Neuron (in vitro differentiated cells): ENCODE measurements at regions not wholly inside any gene's neighbourhood (a gene's known extent, or its start where the extent isn't known, plus 50 kb on each side); places are given as distances from the start of the nearest gene placed in this dataset.
"Not testable (repeated sequence)": the region's sequence is repeated elsewhere in the genome, so short reads cannot be mapped to it uniquely, and the experiment has no call there.

Experiments used
- H2AFZ ChIP-seq: one replicate; pipeline ENCODE4 v1.6.1; 2013; ENCODE audit warnings: low read depth, mild to moderate bottlenecking, inconsistent platforms, low read length, moderate library complexity
- H3K27me3 ChIP-seq: one replicate; pipeline ENCODE4 v1.6.1; 2013; ENCODE audit warnings: low read length; ENCODE audit not compliant: insufficient read depth
- H3K36me3 ChIP-seq: one replicate; pipeline ENCODE4 v1.6.1; 2013; ENCODE audit warnings: low read length; ENCODE audit not compliant: insufficient read depth
- H3K4me1 ChIP-seq: one replicate; pipeline ENCODE4 v1.6.1; 2013; ENCODE audit warnings: low read length; ENCODE audit not compliant: insufficient read depth
- H3K4me3 ChIP-seq: 2 replicates; pipeline ENCODE4 v1.5.1; 2013; ENCODE audit warnings: mild to moderate bottlenecking, low read length, moderate library complexity
- H3K9me3 ChIP-seq: one replicate; pipeline ENCODE4 v1.6.1; 2013; ENCODE audit warnings: low read length

DNA sequence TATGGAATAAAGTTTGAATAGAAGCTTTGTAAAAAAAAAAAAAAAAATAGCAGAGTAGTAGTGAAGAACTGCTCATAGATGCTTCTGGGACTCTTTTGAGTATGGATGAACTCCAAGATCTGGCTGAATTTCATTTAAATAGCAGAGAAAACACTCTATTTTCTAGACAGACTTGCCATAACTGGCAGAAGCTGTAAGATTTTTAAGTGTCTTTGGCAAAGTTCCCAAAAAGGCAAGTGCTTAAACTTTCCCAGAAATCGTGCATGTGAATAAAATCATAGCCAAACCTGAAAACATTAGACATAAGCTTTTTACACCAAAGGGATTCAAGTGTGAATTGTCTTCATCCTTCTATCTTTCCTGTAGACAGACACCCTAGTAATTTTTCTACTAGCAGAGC is 110.3 kb upstream of the MITF start:
- Histone ChIP-seq H3K4me1 (no peaks in the 10 kb centered on the region), H3K4me3 (no peak overlapping the region), H2AFZ (no peak overlapping the region), H3K27me3 (no peaks in the 10 kb centered on the region), H3K36me3 (no peaks in the 10 kb centered on the region), H3K9me3 (no peaks in the 10 kb centered on the region)

DNA sequence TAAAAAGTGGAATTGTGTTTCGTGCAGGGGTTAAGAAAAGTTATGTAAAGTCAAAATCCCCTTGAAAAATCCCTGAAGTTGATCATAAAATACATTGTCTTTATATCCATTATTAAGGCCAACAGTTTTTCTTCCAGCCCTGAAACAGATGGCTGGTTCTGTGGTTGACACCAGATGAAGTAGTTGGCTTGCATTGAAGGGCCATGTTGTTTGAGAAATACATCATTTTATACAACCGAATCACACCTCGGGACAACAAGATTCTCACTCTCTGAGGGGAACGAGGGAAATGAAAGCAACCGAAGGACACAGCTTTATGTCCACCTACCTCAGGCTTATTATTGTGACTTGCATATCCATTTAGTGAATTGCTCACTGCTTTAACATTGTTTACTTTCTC is 126.0 kb upstream of the MITF start:
- Histone ChIP-seq H3K4me1 (no peaks in the 10 kb centered on the region), H3K36me3 (no peaks in the 10 kb centered on the region), H2AFZ (no peak overlapping the region), H3K9me3 (no peaks in the 10 kb centered on the region), H3K4me3 (no peak overlapping the region), H3K27me3 (no peaks in the 10 kb centered on the region)

DNA sequence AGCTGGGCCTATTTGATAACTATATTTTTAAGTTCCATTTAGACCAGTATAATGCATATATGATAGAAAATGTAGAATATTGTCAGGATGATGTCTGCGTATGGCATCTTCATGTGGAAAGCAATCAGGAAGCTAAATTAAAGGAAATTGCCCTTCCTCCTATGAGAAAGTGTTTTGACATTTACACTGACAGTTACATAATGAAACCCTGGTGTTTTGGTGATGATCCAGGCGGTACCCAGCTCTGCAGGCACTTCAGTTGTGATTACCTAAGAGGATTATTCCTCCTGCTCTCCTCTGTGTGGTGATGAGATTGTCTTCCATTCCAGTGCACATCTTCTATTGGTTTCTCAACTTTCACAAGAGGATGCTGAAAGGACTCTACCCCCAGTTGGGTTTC is 126.5 kb upstream of the MITF start:
- Histone ChIP-seq H3K27me3 (no peaks in the 10 kb centered on the region), H3K36me3 (no peaks in the 10 kb centered on the region), H3K4me1 (no peaks in the 10 kb centered on the region), H2AFZ (no peak overlapping the region), H3K4me3 (no peak overlapping the region), H3K9me3 (no peaks in the 10 kb centered on the region)

DNA sequence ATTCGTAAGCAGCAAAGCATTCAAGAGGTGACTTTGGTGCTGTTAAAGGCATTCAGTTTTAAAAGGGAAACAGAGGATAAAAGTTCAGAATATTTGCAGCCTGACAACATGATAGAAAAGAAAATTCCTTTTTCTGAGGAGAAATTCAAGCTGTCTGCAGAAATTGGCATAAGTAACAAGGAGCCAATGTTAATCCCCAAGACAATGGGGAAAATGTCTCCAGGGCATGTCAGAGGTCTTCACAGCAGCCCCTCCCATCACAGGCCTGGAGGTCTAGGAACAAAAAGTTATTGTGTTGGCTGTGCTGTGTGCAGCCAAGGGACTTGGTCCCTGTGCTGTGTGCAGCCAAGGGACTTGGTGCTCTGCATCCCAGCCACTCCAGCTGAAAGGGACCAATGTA is 129.7 kb upstream of the MITF start:
- not testable (repeated sequence) for H3K4me3 ChIP-seq, H3K27me3 ChIP-seq, H3K4me1 ChIP-seq, H2AFZ ChIP-seq, H3K9me3 ChIP-seq, H3K36me3 ChIP-seq

DNA sequence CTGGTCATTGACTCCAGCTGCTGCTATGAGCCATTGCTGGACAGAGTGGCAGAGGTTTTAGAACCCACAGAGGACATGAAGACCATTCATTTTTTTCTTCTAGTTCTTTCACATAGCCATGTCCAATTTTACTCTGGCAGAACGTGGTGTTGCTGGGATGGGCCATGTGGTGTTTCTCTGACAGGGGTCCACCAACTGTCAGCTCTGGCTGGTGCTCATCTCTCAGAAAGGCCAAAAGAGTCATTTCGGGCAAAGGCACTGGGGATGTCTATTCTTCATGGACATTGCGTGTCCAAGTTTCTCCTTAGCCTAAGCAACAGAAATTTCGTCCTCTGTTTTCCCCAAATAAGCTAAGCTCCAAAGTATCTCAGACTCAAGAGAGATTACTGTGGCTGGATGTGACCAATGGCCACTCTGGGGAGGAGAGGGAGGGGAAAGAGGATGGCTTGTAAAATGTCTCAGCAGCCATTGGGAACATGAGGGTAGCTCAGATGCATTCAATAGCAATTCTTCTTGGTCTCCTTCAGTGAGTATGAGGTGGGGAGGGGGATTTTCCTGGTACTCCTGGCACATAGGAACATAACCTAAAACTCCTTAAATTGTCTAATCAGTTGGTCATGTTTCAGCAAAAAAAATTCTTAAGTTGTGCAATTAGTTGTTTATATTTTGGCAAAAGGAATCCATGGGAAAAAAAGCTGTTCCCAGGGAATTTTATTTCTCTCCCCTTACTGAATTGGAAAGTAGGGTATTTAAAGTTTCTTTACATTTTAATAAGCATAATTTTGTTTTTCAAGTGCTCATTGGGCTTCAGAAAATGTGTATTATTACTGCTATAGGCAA is 131.6 kb upstream of the MITF start:
- Histone ChIP-seq H3K27me3 (no peaks in the 10 kb centered on the region), H3K4me3 (no peak overlapping the region), H3K4me1 (no peaks in the 10 kb centered on the region), H3K36me3 (no peaks in the 10 kb centered on the region), H2AFZ (no peak overlapping the region), H3K9me3 (no peaks in the 10 kb centered on the region)

DNA sequence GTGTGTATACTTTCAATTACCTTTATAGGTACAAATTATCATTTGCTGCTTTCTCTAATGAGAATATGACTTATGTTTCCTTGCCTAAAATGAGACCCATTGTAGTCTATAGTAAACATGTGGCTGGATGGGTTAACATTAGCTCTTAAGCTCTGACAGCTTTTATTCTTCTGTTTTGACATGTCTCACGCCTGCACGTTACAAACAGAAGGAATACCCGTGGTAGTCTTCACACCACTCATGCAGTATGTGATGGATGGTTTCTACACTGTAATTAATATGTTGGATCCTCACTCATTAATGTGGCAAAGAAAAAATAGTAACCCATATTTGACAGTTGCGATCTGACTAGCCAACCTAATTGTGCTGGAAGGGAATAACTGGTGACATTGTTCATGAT is 133.4 kb upstream of the MITF start:
- Histone ChIP-seq H3K36me3 (no peaks in the 10 kb centered on the region), H3K4me1 (no peaks in the 10 kb centered on the region), H2AFZ (no peak overlapping the region), H3K9me3 (no peaks in the 10 kb centered on the region), H3K27me3 (no peaks in the 10 kb centered on the region), H3K4me3 (no peak overlapping the region)

DNA sequence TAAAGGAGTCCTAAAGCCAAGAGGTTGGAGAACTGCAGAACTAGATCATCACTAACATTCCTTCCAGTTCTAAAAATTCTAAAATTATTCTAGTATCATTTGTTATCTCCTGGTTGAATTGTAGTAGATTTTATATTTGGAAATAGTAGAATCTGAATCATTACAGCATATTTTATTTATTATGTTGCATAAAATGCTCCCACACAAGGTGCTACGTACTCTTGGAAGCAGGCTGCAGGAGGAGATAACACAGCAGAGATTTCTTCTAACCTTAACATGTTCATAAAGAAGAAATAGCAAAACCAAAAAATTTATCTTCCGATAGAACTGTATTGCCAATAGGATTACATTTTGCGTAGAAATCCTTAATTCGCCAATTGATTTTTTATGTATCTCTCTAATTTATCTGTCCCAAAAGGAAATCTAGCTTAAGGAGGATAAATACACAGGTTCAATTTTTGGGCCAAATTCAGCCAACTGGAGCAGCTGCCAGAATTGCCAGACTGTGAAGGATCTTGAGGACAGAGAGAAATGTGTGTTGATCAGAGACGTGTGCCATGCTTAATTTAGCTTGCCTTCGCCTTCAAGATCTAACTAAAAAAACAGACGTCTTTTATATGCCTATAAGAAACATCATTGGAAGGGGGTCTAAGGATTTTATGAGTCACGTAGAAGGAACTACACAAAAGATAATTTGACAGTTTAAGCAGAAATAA is 134.4 kb upstream of the MITF start:
- Histone ChIP-seq H3K36me3 (no peaks in the 10 kb centered on the region), H3K4me3 (no peak overlapping the region), H3K9me3 (no peaks in the 10 kb centered on the region), H3K27me3 (no peaks in the 10 kb centered on the region), H2AFZ (no peak overlapping the region), H3K4me1 (no peaks in the 10 kb centered on the region)

DNA sequence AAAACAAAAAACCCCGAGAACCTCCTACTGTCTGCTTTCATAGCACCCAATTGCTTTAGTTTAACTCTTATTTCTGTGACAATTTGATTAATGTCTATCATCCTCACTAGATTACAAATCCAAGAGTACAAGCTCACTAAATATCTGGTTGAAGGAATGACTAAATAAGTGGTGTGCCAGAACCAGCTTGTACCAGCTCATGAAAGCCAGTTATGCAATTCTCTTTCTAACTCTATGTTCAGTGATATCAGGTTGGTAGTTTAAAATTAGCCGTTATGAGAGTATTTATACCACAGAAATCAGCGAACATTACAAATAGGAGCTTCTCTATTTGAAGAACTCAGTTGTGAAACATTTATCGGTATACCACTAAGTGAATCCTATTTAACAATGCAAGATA is 137.2 kb upstream of the MITF start:
- Histone ChIP-seq H3K9me3 (no peaks in the 10 kb centered on the region), H3K4me1 (no peaks in the 10 kb centered on the region), H3K27me3 (no peaks in the 10 kb centered on the region), H2AFZ (no peak overlapping the region), H3K36me3 (no peaks in the 10 kb centered on the region), H3K4me3 (no peak overlapping the region)

DNA sequence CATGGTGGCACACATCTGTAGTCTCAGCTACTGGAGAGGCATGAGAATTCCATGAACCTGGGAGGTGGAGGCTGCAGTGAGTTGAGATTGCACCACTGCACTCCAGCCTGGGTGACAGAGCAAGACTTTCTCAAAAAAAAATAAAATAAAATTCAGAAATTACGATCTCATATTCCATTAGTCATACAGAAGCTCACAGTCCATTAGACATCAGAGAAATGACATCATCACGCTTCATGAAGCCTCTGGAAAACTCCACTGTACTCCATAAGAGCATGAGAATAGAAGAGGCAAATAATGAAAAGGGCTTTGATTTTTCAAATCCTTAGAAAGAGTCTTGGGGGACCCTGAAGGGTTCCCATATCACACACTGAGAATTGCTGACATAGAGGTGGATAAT is 145.0 kb upstream of the MITF start:
- Histone ChIP-seq H3K9me3 (no peaks in the 10 kb centered on the region), H2AFZ (no peak overlapping the region), H3K4me3 (no peak overlapping the region), H3K4me1 (no peaks in the 10 kb centered on the region), H3K27me3 (no peaks in the 10 kb centered on the region), H3K36me3 (no peaks in the 10 kb centered on the region)

DNA sequence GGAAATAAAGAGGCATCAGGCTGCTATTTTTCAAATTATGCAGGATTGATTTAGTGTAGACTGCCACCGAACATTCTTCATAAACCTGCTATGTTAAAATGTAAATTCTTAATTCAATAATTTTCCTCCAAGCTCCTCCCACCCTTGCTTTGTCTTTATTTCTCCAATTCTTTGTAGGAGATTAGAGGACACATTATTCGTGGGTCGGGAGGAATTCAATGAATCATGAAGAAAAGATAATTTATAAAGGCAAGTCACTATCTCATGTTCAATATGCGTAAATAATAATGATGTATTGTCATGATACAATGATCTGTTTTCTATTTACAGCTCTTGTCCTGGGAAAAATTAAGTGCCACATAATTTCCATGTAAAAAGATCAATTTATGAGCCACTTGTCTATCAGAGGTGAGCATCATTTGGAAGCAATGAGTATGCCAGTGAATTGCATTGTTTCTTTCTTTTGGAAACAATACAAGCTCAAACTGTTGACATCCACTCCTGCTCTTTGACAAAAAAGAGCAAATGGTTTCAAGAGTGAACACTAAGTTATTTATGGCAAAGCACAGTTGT is 148.0 kb upstream of the MITF start:
- no peak overlapping the region for H3K4me3 ChIP-seq
- no peak overlapping the region for H2AFZ ChIP-seq
- no peaks in the 10 kb centered on the region for H3K27me3 ChIP-seq
- no peaks in the 10 kb centered on the region for H3K4me1 ChIP-seq
- no peaks in the 10 kb centered on the region for H3K9me3 ChIP-seq
- H3K36me3 ChIP-seq = no peaks in the 10 kb centered on the region

DNA sequence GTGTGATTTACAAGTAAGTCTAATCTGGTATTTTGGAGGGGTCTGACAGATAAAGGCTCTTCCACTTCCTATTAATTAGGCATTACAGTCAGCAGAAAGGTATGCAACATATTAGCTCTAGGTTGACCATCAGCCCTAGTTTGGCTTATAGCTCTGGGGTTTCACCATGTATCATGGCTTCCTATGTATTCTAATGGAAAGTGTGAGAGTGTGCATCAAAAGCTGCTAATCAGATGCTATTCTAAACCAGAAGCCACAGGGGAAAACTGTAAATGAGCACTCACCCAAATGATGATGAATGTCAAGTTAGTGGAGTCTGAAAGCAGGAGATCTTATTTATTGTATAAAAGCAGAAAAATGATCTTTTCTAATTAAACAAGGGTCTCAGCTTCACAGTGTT is 149.2 kb upstream of the MITF start:
- H3K4me1 ChIP-seq = no peaks in the 10 kb centered on the region
- H2AFZ ChIP-seq = no peak overlapping the region
- H3K9me3 ChIP-seq = no peaks in the 10 kb centered on the region
- H3K27me3 ChIP-seq = no peaks in the 10 kb centered on the region
- H3K36me3 ChIP-seq = no peaks in the 10 kb centered on the region
- no peak overlapping the region for H3K4me3 ChIP-seq

DNA sequence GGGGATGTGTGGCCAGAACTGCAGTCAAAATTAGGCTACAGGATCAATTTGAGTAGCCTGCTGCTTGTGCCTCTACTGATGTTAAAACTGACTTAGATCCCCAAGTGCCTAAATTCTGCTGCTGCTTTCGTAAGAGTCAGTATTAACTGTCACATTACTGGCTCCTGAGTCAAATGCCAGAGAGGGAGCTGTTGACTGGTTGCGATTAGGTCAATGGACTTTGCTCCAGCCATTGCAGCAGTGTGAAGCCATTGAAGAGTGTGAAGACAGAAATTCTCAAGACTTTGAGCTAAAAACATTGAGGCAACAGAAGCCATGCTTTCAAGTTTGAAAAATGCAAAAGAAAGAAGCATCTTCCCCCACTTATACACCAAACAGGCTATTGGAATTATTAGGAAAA is 151.1 kb upstream of the MITF start:
- H3K4me3 ChIP-seq = no peak overlapping the region
- H3K27me3 ChIP-seq = no peaks in the 10 kb centered on the region
- H3K9me3 ChIP-seq = no peaks in the 10 kb centered on the region
- no peaks in the 10 kb centered on the region for H3K36me3 ChIP-seq
- no peak overlapping the region for H2AFZ ChIP-seq
- no peaks in the 10 kb centered on the region for H3K4me1 ChIP-seq

DNA sequence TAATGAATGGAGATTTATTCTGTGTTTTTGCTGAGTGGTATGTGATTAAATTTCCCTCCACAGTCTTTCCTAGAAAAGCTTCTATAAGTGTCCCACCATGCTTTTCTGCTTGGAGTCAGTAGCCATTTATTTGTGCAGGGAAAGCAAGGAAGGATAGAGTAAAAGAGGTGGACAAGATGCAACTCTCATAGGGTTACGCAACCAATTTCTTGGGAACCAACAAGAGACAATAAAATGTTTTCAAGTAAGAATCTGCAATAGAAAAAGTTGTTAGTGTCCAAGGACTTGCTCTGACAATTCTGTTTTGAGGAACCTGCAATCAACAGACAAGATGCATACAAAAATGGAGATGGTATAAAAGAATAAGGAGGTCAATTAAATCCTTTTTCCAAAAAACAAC is 153.8 kb upstream of the MITF start:
- Histone ChIP-seq H3K27me3 (no peaks in the 10 kb centered on the region), H3K9me3 (no peaks in the 10 kb centered on the region), H3K36me3 (no peaks in the 10 kb centered on the region), H3K4me3 (no peak overlapping the region), H3K4me1 (no peaks in the 10 kb centered on the region), H2AFZ (no peak overlapping the region)
